Testis (tissue), 2 donors: ENCODE measurements at regions not wholly inside any gene's neighbourhood (a gene's known extent, or its start where the extent isn't known, plus 50 kb on each side); places are given as distances from the start of the nearest gene placed in this dataset.

ENCODE experiments used
- POLR2A ChIP-seq: fragments of 450-650 bp; IDR thresholded peaks from one replicate; pipeline ENCODE4 v1.6.1; 2017; ENCODE audit warnings: antibody characterized with exemption, mild to moderate bottlenecking, moderate library complexity
- TF ChIP-seq, protein P1 (sequence below), 3 experiments: fragments of 450-650 bp in 2 of 3; fragments of 200-600 bp in 1 of 3; sonication (generic) in 1 of 3; IDR thresholded peaks; one replicate each; pipeline ENCODE4 v1.5.1; 2016 to 2019; ENCODE audit warnings: antibody characterized with exemption in 3 of 3, mild to moderate bottlenecking in 2 of 3, moderate library complexity in 1 of 3

DNA sequence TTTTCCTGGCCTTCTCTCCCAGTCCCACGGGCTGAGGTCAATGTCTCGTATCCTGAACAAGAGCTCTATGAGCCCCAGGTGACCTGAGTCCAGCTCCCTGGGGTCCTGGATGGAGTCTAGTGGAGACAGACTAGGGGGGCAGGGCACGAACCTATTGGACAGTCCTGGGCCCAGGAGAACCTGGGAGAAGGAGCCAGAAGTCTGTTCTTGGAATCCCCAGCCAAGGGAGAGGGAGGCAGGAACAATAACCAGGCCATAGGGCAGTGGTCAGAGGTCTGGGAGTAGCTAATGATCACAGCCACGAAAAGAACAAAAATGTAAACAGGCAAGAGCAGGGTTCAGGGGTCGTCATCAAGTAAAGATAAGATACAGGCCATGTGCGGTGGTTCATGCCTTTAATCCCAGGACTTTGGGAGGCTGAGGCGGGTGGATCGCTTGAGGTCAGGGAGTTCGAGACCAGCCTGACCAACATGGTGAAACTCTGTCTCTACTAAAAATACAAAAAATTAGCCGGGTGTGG lies 60.8 kb downstream of the COPRS start:
- TF ChIP-seq, protein P1, sequence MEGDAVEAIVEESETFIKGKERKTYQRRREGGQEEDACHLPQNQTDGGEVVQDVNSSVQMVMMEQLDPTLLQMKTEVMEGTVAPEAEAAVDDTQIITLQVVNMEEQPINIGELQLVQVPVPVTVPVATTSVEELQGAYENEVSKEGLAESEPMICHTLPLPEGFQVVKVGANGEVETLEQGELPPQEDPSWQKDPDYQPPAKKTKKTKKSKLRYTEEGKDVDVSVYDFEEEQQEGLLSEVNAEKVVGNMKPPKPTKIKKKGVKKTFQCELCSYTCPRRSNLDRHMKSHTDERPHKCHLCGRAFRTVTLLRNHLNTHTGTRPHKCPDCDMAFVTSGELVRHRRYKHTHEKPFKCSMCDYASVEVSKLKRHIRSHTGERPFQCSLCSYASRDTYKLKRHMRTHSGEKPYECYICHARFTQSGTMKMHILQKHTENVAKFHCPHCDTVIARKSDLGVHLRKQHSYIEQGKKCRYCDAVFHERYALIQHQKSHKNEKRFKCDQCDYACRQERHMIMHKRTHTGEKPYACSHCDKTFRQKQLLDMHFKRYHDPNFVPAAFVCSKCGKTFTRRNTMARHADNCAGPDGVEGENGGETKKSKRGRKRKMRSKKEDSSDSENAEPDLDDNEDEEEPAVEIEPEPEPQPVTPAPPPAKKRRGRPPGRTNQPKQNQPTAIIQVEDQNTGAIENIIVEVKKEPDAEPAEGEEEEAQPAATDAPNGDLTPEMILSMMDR (IDR thresholded peaks at IDR 0.05) = no peak
- no peak for TF ChIP-seq POLR2A
